ENCODE measurements at regions not wholly inside any gene's neighbourhood (a gene's known extent, or its start where the extent isn't known, plus 50 kb on each side); places are given as distances from the start of the nearest gene placed in this dataset.

- no peaks in the 10 kb centered on the region for H3K9me2 ChIP-seq (replicated peaks; ENCODE audit: insufficient read depth, low read length)
- H2AFZ ChIP-seq (ENCODE audit: low read length), result no peak overlapping the region
- H3K9me3 ChIP-seq (ENCODE audit: low read length), result no peaks in the 10 kb centered on the region
- H3K27ac ChIP-seq (ENCODE audit: low read length), result no peak overlapping the region
- H3K9ac ChIP-seq (ENCODE audit: low read length), result no peak overlapping the region
- DNase-seq, result no peak
- no peaks in the 10 kb centered on the region for H3K4me1 ChIP-seq (ENCODE audit: low read length)
- H3K4me3 ChIP-seq (ENCODE audit: low read length), result no peak overlapping the region
- no peaks in the 10 kb centered on the region for H3K79me2 ChIP-seq (ENCODE audit: low read length)
- no peaks in the 10 kb centered on the region for H3K36me3 ChIP-seq (ENCODE audit: insufficient read depth, low read length)
- no peaks in the 10 kb centered on the region for H4K20me1 ChIP-seq (ENCODE audit: insufficient read depth, low read depth, low read length)
- H3K27me3 ChIP-seq (ENCODE audit: low read length), result no peaks in the 10 kb centered on the region
- no peak overlapping the region for H3K4me2 ChIP-seq (ENCODE audit: low read depth, low read length, poor library complexity, severe bottlenecking)
Observed at GRCh38 chr5:120252839-120253238, 211.3 kb upstream of the PRR16 start.

GRCh38 chr5:120254385-120254784 lies 209.7 kb upstream of the PRR16 start:
- no peak for DNase-seq
- H3K27ac ChIP-seq (ENCODE audit: low read length), result no peak overlapping the region
- H3K4me3 ChIP-seq (ENCODE audit: low read length), result no peak overlapping the region
- no peaks in the 10 kb centered on the region for H3K4me1 ChIP-seq (ENCODE audit: low read length)
- H2AFZ ChIP-seq (ENCODE audit: low read length), result no peak overlapping the region
- H3K9me3 ChIP-seq (ENCODE audit: low read length), result no peaks in the 10 kb centered on the region
- H3K27me3 ChIP-seq (ENCODE audit: low read length), result no peaks in the 10 kb centered on the region
- H3K9ac ChIP-seq (ENCODE audit: low read length), result no peak overlapping the region
- H3K36me3 ChIP-seq (ENCODE audit: insufficient read depth, low read length), result no peaks in the 10 kb centered on the region
- no peaks in the 10 kb centered on the region for H3K9me2 ChIP-seq (replicated peaks; ENCODE audit: insufficient read depth, low read length)
- no peaks in the 10 kb centered on the region for H4K20me1 ChIP-seq (ENCODE audit: insufficient read depth, low read depth, low read length)
- H3K4me2 ChIP-seq (ENCODE audit: low read depth, low read length, poor library complexity, severe bottlenecking), result no peak overlapping the region
- H3K79me2 ChIP-seq (ENCODE audit: low read length), result no peaks in the 10 kb centered on the region

- H4K20me1 ChIP-seq (ENCODE audit: insufficient read depth, low read depth, low read length), result no peaks in the 10 kb centered on the region
- no peaks in the 10 kb centered on the region for H3K79me2 ChIP-seq (ENCODE audit: low read length)
- H3K9ac ChIP-seq (ENCODE audit: low read length), result no peak overlapping the region
- H3K9me2 ChIP-seq (replicated peaks; ENCODE audit: insufficient read depth, low read length), result no peaks in the 10 kb centered on the region
- H3K4me2 ChIP-seq (ENCODE audit: low read depth, low read length, poor library complexity, severe bottlenecking), result no peak overlapping the region
- H3K9me3 ChIP-seq (ENCODE audit: low read length), result no peaks in the 10 kb centered on the region
- H3K4me3 ChIP-seq (ENCODE audit: low read length), result no peak overlapping the region
- no peak overlapping the region for H2AFZ ChIP-seq (ENCODE audit: low read length)
- no peaks in the 10 kb centered on the region for H3K27me3 ChIP-seq (ENCODE audit: low read length)
- no peaks in the 10 kb centered on the region for H3K36me3 ChIP-seq (ENCODE audit: insufficient read depth, low read length)
- H3K4me1 ChIP-seq (ENCODE audit: low read length), result no peaks in the 10 kb centered on the region
- H3K27ac ChIP-seq (ENCODE audit: low read length), result no peak overlapping the region
- DNase-seq, result no peak
Observed at GRCh38 chr5:120255214-120255613, 208.9 kb upstream of the PRR16 start.

GRCh38 chr5:120256376-120256775 lies 207.7 kb upstream of the PRR16 start:
- Histone ChIP-seq H2AFZ (ENCODE audit: low read length) (no peak overlapping the region), H3K4me2 (ENCODE audit: low read depth, low read length, poor library complexity, severe bottlenecking) (no peak overlapping the region), H3K79me2 (ENCODE audit: low read length) (no peaks in the 10 kb centered on the region), H3K4me1 (ENCODE audit: low read length) (no peaks in the 10 kb centered on the region), H3K27me3 (ENCODE audit: low read length) (no peaks in the 10 kb centered on the region), H3K9me2 (replicated peaks; ENCODE audit: insufficient read depth, low read length) (no peaks in the 10 kb centered on the region), H3K9me3 (ENCODE audit: low read length) (no peaks in the 10 kb centered on the region), H3K4me3 (ENCODE audit: low read length) (no peak overlapping the region), H3K27ac (ENCODE audit: low read length) (no peak overlapping the region), H3K36me3 (ENCODE audit: insufficient read depth, low read length) (no peaks in the 10 kb centered on the region), H3K9ac (ENCODE audit: low read length) (no peak overlapping the region), H4K20me1 (ENCODE audit: insufficient read depth, low read depth, low read length) (no peaks in the 10 kb centered on the region)
- DNase-seq, result no peak

- H3K79me2 ChIP-seq (ENCODE audit: low read length), result no peaks in the 10 kb centered on the region
- no peaks in the 10 kb centered on the region for H3K4me1 ChIP-seq (ENCODE audit: low read length)
- H3K9me3 ChIP-seq (ENCODE audit: low read length), result no peaks in the 10 kb centered on the region
- DNase-seq, result no peak
- no peaks in the 10 kb centered on the region for H3K36me3 ChIP-seq (ENCODE audit: insufficient read depth, low read length)
- no peak overlapping the region for H3K4me2 ChIP-seq (ENCODE audit: low read depth, low read length, poor library complexity, severe bottlenecking)
- no peak overlapping the region for H3K27ac ChIP-seq (ENCODE audit: low read length)
- no peaks in the 10 kb centered on the region for H3K9me2 ChIP-seq (replicated peaks; ENCODE audit: insufficient read depth, low read length)
- no peaks in the 10 kb centered on the region for H4K20me1 ChIP-seq (ENCODE audit: insufficient read depth, low read depth, low read length)
- H3K9ac ChIP-seq (ENCODE audit: low read length), result no peak overlapping the region
- no peak overlapping the region for H2AFZ ChIP-seq (ENCODE audit: low read length)
- H3K4me3 ChIP-seq (ENCODE audit: low read length), result no peak overlapping the region
- H3K27me3 ChIP-seq (ENCODE audit: low read length), result no peaks in the 10 kb centered on the region
Observed at GRCh38 chr5:120257358-120257971, 206.6 kb upstream of the PRR16 start.

GRCh38 chr5:120258123-120258522 lies 206.0 kb upstream of the PRR16 start:
- H2AFZ ChIP-seq (ENCODE audit: low read length), result no peak overlapping the region
- no peaks in the 10 kb centered on the region for H4K20me1 ChIP-seq (ENCODE audit: insufficient read depth, low read depth, low read length)
- no peak overlapping the region for H3K4me2 ChIP-seq (ENCODE audit: low read depth, low read length, poor library complexity, severe bottlenecking)
- H3K4me3 ChIP-seq (ENCODE audit: low read length), result no peak overlapping the region
- H3K79me2 ChIP-seq (ENCODE audit: low read length), result no peaks in the 10 kb centered on the region
- H3K4me1 ChIP-seq (ENCODE audit: low read length), result no peaks in the 10 kb centered on the region
- H3K9me3 ChIP-seq (ENCODE audit: low read length), result no peaks in the 10 kb centered on the region
- no peaks in the 10 kb centered on the region for H3K36me3 ChIP-seq (ENCODE audit: insufficient read depth, low read length)
- DNase-seq, result no peak
- no peak overlapping the region for H3K27ac ChIP-seq (ENCODE audit: low read length)
- H3K27me3 ChIP-seq (ENCODE audit: low read length), result no peaks in the 10 kb centered on the region
- H3K9ac ChIP-seq (ENCODE audit: low read length), result no peak overlapping the region
- no peaks in the 10 kb centered on the region for H3K9me2 ChIP-seq (replicated peaks; ENCODE audit: insufficient read depth, low read length)

- Histone ChIP-seq H3K4me2 (ENCODE audit: low read depth, low read length, poor library complexity, severe bottlenecking) (no peak overlapping the region), H3K9me3 (ENCODE audit: low read length) (no peaks in the 10 kb centered on the region), H3K4me3 (ENCODE audit: low read length) (no peak overlapping the region), H2AFZ (ENCODE audit: low read length) (no peak overlapping the region), H3K4me1 (ENCODE audit: low read length) (no peaks in the 10 kb centered on the region), H3K9me2 (replicated peaks; ENCODE audit: insufficient read depth, low read length) (no peaks in the 10 kb centered on the region), H4K20me1 (ENCODE audit: insufficient read depth, low read depth, low read length) (no peaks in the 10 kb centered on the region), H3K27me3 (ENCODE audit: low read length) (no peaks in the 10 kb centered on the region), H3K36me3 (ENCODE audit: insufficient read depth, low read length) (no peaks in the 10 kb centered on the region), H3K9ac (ENCODE audit: low read length) (no peak overlapping the region), H3K27ac (ENCODE audit: low read length) (no peak overlapping the region), H3K79me2 (ENCODE audit: low read length) (no peaks in the 10 kb centered on the region)
- DNase-seq, result no peak
Observed at GRCh38 chr5:120260651-120261050, 203.4 kb upstream of the PRR16 start.

GRCh38 chr5:120270498-120270897 lies 193.6 kb upstream of the PRR16 start:
- H3K4me2 ChIP-seq (ENCODE audit: low read depth, low read length, poor library complexity, severe bottlenecking), result no peak overlapping the region
- H3K9me3 ChIP-seq (ENCODE audit: low read length), result no peaks in the 10 kb centered on the region
- H4K20me1 ChIP-seq (ENCODE audit: insufficient read depth, low read depth, low read length), result no peaks in the 10 kb centered on the region
- no peak overlapping the region for H2AFZ ChIP-seq (ENCODE audit: low read length)
- no peaks in the 10 kb centered on the region for H3K27me3 ChIP-seq (ENCODE audit: low read length)
- no peaks in the 10 kb centered on the region for H3K36me3 ChIP-seq (ENCODE audit: insufficient read depth, low read length)
- H3K27ac ChIP-seq (ENCODE audit: low read length), result no peak overlapping the region
- no peaks in the 10 kb centered on the region for H3K79me2 ChIP-seq (ENCODE audit: low read length)
- H3K9ac ChIP-seq (ENCODE audit: low read length), result no peak overlapping the region
- H3K4me1 ChIP-seq (ENCODE audit: low read length), result no peaks in the 10 kb centered on the region
- DNase-seq, result no peak
- no peak overlapping the region for H3K4me3 ChIP-seq (ENCODE audit: low read length)
- 0 out of 2 replicates have a peak, but pooled peaks cover 3% of the 10 kb centered on the region for H3K9me2 ChIP-seq (replicated peaks; ENCODE audit: insufficient read depth, low read length)

GRCh38 chr5:120293796-120294195 lies 170.3 kb upstream of the PRR16 start:
- Histone ChIP-seq H4K20me1 (ENCODE audit: insufficient read depth, low read depth, low read length) (no peaks in the 10 kb centered on the region), H3K36me3 (ENCODE audit: insufficient read depth, low read length) (no peaks in the 10 kb centered on the region), H3K4me2 (ENCODE audit: low read depth, low read length, poor library complexity, severe bottlenecking) (no peak overlapping the region), H3K9ac (ENCODE audit: low read length) (no peak overlapping the region), H3K4me1 (ENCODE audit: low read length) (no peaks in the 10 kb centered on the region), H3K27me3 (ENCODE audit: low read length) (no peaks in the 10 kb centered on the region), H3K79me2 (ENCODE audit: low read length) (no peaks in the 10 kb centered on the region), H3K4me3 (ENCODE audit: low read length) (no peak overlapping the region), H3K27ac (ENCODE audit: low read length) (no peak overlapping the region), H2AFZ (ENCODE audit: low read length) (no peak overlapping the region), H3K9me3 (ENCODE audit: low read length) (no peaks in the 10 kb centered on the region), H3K9me2 (replicated peaks; ENCODE audit: insufficient read depth, low read length) (no peaks in the 10 kb centered on the region)
- no peak for DNase-seq

Data from Karpas-422 (cell line).